Retinal pigment epithelial cell (primary cell): ENCODE measurements at regions not wholly inside any gene's neighbourhood (a gene's known extent, or its start where the extent isn't known, plus 50 kb on each side); places are given as distances from the start of the nearest gene placed in this dataset.

ENCODE experiments used
- DNase-seq: peaks from one replicate; pipeline ENCODE4 v3.0.0-alpha.2; 2010; ENCODE audit warnings: low read depth
- H3K4me3 ChIP-seq: 2 replicates; pipeline ENCODE4 v1.5.1; 2011; ENCODE audit warnings: mild to moderate bottlenecking, low read length, control low read depth, moderate library complexity
- TF ChIP-seq, protein P1 (sequence below): conservative IDR thresholded peaks from 2 replicates; pipeline ENCODE4 v1.5.1; 2011; ENCODE audit warnings: low read depth, low read length, control low read depth, inconsistent platforms

GRCh38 chr6:9373308-9373707 is 938.0 kb upstream of the SLC35B3 start:
- no peak for DNase-seq
- TF ChIP-seq, protein P1, sequence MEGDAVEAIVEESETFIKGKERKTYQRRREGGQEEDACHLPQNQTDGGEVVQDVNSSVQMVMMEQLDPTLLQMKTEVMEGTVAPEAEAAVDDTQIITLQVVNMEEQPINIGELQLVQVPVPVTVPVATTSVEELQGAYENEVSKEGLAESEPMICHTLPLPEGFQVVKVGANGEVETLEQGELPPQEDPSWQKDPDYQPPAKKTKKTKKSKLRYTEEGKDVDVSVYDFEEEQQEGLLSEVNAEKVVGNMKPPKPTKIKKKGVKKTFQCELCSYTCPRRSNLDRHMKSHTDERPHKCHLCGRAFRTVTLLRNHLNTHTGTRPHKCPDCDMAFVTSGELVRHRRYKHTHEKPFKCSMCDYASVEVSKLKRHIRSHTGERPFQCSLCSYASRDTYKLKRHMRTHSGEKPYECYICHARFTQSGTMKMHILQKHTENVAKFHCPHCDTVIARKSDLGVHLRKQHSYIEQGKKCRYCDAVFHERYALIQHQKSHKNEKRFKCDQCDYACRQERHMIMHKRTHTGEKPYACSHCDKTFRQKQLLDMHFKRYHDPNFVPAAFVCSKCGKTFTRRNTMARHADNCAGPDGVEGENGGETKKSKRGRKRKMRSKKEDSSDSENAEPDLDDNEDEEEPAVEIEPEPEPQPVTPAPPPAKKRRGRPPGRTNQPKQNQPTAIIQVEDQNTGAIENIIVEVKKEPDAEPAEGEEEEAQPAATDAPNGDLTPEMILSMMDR: no peak
- no peak overlapping the region for H3K4me3 ChIP-seq

DNA sequence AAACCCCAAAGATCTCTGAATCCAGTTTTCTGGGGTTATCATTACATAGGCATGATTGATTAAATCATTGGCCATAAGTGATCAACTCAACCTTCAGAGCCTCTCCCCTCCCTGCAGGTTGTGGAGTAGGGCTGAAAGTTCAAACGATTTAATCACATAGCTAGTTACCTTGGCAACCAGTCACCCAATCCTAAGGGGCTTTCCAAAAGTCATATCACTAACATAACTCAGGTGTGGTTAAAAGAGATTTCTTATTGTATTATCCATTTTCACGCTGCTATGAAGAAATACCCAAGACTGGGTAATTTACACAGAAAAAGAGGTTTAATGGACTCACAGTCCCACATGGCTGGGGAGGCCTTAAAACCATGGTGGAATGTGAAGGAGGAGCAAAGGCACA is 935.1 kb upstream of the SLC35B3 start:
- DNase-seq: no peak
- no peak overlapping the region for H3K4me3 ChIP-seq
- TF ChIP-seq, protein P1: no peak

DNA sequence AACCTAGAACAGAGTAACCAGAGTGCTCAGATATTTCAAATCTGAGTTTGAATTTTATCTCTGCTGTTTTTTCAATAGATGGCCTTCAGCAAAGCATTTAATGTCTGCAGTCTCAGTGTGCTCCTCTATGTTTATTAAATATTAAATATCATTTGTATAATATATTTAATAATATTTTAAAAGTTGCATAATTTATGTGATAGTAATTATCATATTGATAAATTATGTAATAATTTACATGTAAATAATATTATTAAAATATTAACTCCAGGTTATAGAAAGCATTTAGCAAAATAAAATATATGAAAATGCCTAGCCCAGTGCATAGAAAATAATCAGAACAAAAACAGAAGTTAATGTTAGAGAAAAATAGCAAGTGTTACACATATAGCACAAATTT is 930.0 kb upstream of the SLC35B3 start:
- no peak for DNase-seq
- no peak overlapping the region for H3K4me3 ChIP-seq
- TF ChIP-seq, protein P1: no peak

GRCh38 chr6:9361749-9362148 is 926.4 kb upstream of the SLC35B3 start:
- TF ChIP-seq, protein P1: no peak
- H3K4me3 ChIP-seq: no peak overlapping the region
- no peak for DNase-seq

DNA sequence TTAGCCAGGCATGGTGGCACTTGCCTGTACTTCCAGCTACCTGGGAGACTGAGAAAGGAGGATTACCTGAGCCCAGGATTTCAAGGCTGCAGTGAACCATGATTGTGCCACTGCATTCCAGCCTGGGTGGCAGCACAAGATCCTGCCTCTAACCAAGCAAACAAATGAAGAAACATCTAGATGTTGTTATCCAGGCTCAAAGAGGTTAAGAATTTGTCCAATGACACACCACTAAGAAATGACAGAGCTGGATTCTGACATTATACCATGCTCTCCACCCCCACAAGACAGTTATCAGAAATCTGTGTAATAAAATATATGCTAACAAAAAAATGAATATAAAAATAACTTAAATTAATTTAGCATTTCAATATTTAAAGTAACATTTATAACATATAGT is 925.5 kb upstream of the SLC35B3 start:
- H3K4me3 ChIP-seq: no peak overlapping the region
- DNase-seq: no peak
- TF ChIP-seq, protein P1: no peak

DNA sequence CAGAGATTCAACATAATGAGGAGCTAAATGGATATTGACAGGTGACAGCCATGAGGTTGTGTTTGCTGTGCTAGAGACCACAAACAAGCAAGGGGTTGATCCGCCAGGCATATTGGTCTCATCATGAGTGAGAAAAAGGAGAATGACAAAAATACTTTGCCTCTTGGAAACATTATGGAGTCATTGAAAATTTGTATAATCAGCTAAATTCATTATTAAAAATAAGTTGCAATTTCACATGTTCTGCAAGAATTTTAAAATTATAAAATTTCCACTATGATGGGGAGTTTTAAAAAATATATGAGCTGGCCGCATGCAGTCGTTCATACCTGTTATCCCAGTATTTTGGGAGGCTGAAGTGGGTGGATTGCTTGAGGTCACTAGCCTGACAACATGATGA is 912.3 kb upstream of the SLC35B3 start:
- TF ChIP-seq, protein P1: no peak
- H3K4me3 ChIP-seq: no peak overlapping the region
- no peak for DNase-seq

DNA sequence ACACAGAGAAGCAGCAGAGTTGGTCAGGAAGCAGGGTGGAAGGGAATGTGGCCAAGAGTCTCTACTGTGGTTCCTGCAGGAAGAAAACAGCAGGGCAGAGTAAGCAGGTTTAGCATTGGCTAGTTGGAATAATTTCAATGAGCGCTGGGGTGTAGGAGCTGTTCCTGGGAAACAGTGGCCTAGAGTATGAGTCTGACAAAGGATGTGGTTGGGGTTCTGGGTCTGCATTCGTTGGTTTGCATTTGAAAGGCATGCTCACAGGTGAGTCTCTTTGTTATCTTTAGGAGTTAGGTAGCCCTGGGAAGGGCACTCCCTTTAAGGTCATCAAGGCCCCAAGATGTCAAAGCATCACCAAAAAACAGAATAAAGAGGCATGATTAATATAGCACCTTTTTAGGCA is 911.6 kb upstream of the SLC35B3 start:
- no peak for DNase-seq
- TF ChIP-seq, protein P1: no peak

More for the DNA sequence above, 911.6 kb upstream of the SLC35B3 start:
- H3K4me3 ChIP-seq: no peak overlapping the region
